ENCODE measurements at regions not wholly inside any gene's neighbourhood (a gene's known extent, or its start where the extent isn't known, plus 50 kb on each side); places are given as distances from the start of the nearest gene placed in this dataset.
A peak's percentile ranks its signal among the peaks of the same experiment; 100 is the strongest.

DNA sequence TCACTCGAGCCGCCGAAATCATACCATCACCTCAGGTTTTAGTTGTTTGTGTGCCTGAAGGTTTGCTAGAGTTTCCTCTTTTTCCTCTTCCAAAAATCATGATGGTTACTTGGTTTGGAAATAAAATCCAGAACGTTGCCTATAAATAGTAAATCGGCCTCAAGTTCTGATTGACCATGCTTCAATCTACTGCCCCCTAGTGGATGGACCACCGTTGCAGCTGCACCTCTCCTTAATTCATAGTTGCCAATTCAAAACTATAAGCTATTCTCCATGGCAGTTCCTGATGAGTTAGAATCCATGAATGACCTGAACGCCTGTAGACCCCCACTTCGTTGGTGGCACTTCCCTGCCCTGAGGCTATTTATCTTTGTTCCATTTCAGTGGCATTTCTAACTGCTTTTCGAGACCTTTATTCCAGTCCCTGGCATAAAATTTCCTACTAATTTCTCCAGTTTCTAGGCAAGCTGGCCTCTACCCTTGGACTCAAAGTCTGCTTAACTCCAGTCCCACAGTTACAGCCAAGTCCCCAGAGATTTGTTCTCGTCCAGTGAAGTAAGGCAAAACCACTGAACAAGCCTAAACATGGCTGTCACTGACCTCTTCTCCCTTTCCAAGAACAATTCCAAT is 422.6 kb downstream of the EFNA5 start:
- H3K27ac ChIP-seq (ENCODE audit: low read depth in 2 of 2, low read length in 2 of 2), result no peak overlapping the region
- no peaks in the 10 kb centered on the region for H3K9me3 ChIP-seq (ENCODE audit: control insufficient read depth in 2 of 3, insufficient read depth in 1 of 3, low read length in 3 of 3)
- FAIRE-seq, result no peak
- TF ChIP-seq, protein P1, sequence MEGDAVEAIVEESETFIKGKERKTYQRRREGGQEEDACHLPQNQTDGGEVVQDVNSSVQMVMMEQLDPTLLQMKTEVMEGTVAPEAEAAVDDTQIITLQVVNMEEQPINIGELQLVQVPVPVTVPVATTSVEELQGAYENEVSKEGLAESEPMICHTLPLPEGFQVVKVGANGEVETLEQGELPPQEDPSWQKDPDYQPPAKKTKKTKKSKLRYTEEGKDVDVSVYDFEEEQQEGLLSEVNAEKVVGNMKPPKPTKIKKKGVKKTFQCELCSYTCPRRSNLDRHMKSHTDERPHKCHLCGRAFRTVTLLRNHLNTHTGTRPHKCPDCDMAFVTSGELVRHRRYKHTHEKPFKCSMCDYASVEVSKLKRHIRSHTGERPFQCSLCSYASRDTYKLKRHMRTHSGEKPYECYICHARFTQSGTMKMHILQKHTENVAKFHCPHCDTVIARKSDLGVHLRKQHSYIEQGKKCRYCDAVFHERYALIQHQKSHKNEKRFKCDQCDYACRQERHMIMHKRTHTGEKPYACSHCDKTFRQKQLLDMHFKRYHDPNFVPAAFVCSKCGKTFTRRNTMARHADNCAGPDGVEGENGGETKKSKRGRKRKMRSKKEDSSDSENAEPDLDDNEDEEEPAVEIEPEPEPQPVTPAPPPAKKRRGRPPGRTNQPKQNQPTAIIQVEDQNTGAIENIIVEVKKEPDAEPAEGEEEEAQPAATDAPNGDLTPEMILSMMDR (IDR thresholded peaks at IDR 0.05; ENCODE audit: borderline replicate concordance, extremely low read depth, insufficient read depth), result peak; percentile 78
- H3K4me1 ChIP-seq (ENCODE audit: control insufficient read depth in 2 of 3, insufficient read depth in 2 of 3, low read depth in 1 of 3, low read length in 3 of 3), result no peaks in the 10 kb centered on the region
- H3K4me3 ChIP-seq (ENCODE audit: low read length in 3 of 3), result no peak overlapping the region
- H3K36me3 ChIP-seq (ENCODE audit: control insufficient read depth in 2 of 3, insufficient read depth in 3 of 3, low read length in 3 of 3), result no peaks in the 10 kb centered on the region
- intact Hi-C loops (cut with DNase I), result no loop called here
- DNase-seq, result peak in 4 of 5 donors; percentile 37 to 59 (median 44)
- no peak overlapping the region for H3K9ac ChIP-seq (ENCODE audit: low read length in 3 of 3)
- no peaks in the 10 kb centered on the region for H3K27me3 ChIP-seq (ENCODE audit: control insufficient read depth, insufficient read depth, low read length)

- Histone ChIP-seq H3K27me3 (ENCODE audit: control insufficient read depth, insufficient read depth, low read length) (no peaks in the 10 kb centered on the region), H3K4me3 (ENCODE audit: low read length in 3 of 3) (no peak overlapping the region), H3K9ac (ENCODE audit: low read length in 3 of 3) (no peak overlapping the region), H3K9me3 (ENCODE audit: control insufficient read depth in 2 of 3, insufficient read depth in 1 of 3, low read length in 3 of 3) (no peaks in the 10 kb centered on the region), H3K36me3 (ENCODE audit: control insufficient read depth in 2 of 3, insufficient read depth in 3 of 3, low read length in 3 of 3) (no peaks in the 10 kb centered on the region), H3K27ac (ENCODE audit: low read depth in 2 of 2, low read length in 2 of 2) (no peak overlapping the region), H3K4me1 (ENCODE audit: control insufficient read depth in 2 of 3, insufficient read depth in 2 of 3, low read depth in 1 of 3, low read length in 3 of 3) (no peaks in the 10 kb centered on the region)
- TF ChIP-seq, protein P1 (IDR thresholded peaks at IDR 0.05; ENCODE audit: borderline replicate concordance, extremely low read depth, insufficient read depth), result no peak
- no peak for DNase-seq
- intact Hi-C loops (cut with DNase I), result no loop called here
- FAIRE-seq, result no peak
Measured at GRCh38 chr5:107247427-107247826, 423.3 kb downstream of the EFNA5 start.

DNA sequence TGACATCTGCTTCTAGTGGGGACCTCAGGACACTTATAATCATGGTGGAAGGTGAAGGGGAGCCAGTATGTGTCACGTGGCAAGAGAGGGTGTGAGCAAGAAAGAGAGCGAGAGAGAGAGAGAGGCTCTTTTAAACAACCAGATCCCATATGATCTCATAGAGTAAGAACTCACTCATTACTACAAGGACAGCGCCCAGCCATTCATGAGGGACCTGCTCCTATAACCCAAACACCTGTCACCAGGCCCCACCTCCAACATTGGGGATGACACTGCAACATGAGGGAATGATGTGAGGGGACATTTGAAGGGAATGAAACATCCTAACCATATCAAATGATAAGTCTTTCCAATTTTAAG is 427.5 kb downstream of the EFNA5 start:
- DNase-seq (no peak), FAIRE-seq (no peak)
- Histone ChIP-seq H3K27ac (ENCODE audit: low read depth in 2 of 2, low read length in 2 of 2) (no peak overlapping the region), H3K4me3 (ENCODE audit: low read length in 3 of 3) (no peak overlapping the region), H3K27me3 (ENCODE audit: control insufficient read depth, insufficient read depth, low read length) (no peaks in the 10 kb centered on the region), H3K9ac (ENCODE audit: low read length in 3 of 3) (no peak overlapping the region), H3K9me3 (ENCODE audit: control insufficient read depth in 2 of 3, insufficient read depth in 1 of 3, low read length in 3 of 3) (no peaks in the 10 kb centered on the region), H3K4me1 (ENCODE audit: control insufficient read depth in 2 of 3, insufficient read depth in 2 of 3, low read depth in 1 of 3, low read length in 3 of 3) (no peaks in the 10 kb centered on the region), H3K36me3 (ENCODE audit: control insufficient read depth in 2 of 3, insufficient read depth in 3 of 3, low read length in 3 of 3) (no peaks in the 10 kb centered on the region)
- TF ChIP-seq, protein P1 (IDR thresholded peaks at IDR 0.05; ENCODE audit: borderline replicate concordance, extremely low read depth, insufficient read depth), result no peak
- intact Hi-C loops (cut with DNase I), result no loop called here
